GM19035 (cell line): ENCODE measurements at regions not wholly inside any gene's neighbourhood (a gene's known extent, or its start where the extent isn't known, plus 50 kb on each side); places are given as distances from the start of the nearest gene placed in this dataset.

ENCODE experiments used
- ATAC-seq: cut with Tn5 transposase; IDR thresholded peaks from one replicate; pipeline ENCODE4 v1.9.1; 2021; ENCODE audit not compliant: unreplicated experiment

GRCh38 chr10:83960125-83960524 is 179.2 kb upstream of the GHITM start:
- no peak for ATAC-seq

GRCh38 chr10:83961620-83962019 is 177.7 kb upstream of the GHITM start:
- ATAC-seq = no peak

- no peak for ATAC-seq
Observed at GRCh38 chr10:83963446-83963845, 175.9 kb upstream of the GHITM start.

- ATAC-seq = no peak
Observed at GRCh38 chr10:83965473-83965872, 173.8 kb upstream of the GHITM start.

DNA sequence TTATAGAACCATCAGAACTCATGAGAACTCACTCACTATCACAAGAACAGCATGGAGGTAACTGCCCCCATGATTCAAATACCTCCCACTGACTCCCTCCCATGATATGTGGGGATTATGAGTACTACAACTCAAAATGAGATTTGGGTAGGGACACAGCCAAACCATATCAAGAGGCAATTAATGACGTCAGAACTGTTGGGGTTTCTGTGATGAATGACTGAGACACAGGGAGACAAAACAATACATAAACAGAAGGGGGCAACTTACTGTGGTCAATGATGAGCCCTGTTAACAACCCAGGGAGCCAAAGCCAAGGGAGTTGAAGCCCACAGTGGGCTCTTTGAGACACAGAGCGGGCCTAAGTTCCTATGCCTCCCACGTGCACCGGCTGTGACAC is 171.3 kb upstream of the GHITM start:
- no peak for ATAC-seq

GRCh38 chr10:83978681-83979383 is 160.5 kb upstream of the GHITM start:
- ATAC-seq = no peak

- no peak for ATAC-seq
Observed at GRCh38 chr10:83982812-83983211, 156.5 kb upstream of the GHITM start.

- no peak for ATAC-seq
Observed at GRCh38 chr10:83983578-83984255, 155.6 kb upstream of the GHITM start.

GRCh38 chr10:83984256-83984640 is 155.1 kb upstream of the GHITM start:
- no peak for ATAC-seq

- no peak for ATAC-seq
Observed at GRCh38 chr10:83986800-83987199, 152.5 kb upstream of the GHITM start.

DNA sequence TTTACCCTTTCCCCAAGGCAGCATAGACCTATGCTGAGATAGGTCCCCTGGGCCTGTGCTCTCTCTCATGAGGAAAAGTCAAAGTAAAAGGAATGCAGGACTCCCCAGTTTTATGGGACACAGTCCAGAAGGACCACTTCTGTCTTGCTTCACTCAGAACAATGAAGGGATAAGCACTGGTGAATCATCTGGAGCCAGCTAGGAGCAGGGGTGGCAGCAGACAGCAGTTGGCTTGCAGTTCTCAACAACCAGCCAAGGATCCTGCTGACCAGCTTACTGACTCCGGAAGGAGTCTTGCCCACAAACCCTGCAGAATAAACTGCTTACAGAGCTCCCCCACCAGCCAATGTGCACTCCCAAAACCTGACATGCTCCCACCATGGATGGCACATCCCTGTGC is 152.1 kb upstream of the GHITM start:
- ATAC-seq = no peak

DNA sequence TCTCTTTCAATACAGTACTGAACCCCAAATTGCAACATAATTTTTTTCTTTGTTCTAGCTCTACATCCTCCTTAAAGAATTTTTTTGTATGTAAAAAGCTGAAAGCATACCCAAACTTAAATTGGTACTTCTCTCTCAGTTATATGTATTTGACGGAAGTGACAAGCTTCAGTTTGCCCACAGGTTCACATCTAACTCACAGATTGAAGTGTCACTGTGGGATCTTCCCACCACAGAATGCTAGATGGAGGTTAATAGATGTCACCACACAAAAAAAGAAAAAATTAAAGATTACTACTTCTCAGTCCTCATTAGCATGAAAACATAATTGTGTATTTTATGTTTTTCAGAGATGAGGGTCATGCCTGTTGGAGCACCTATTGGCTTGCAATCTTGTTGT is 150.9 kb upstream of the GHITM start:
- ATAC-seq = no peak

GRCh38 chr10:83990126-83990525 is 149.2 kb upstream of the GHITM start:
- ATAC-seq = peak; percentile 81

DNA sequence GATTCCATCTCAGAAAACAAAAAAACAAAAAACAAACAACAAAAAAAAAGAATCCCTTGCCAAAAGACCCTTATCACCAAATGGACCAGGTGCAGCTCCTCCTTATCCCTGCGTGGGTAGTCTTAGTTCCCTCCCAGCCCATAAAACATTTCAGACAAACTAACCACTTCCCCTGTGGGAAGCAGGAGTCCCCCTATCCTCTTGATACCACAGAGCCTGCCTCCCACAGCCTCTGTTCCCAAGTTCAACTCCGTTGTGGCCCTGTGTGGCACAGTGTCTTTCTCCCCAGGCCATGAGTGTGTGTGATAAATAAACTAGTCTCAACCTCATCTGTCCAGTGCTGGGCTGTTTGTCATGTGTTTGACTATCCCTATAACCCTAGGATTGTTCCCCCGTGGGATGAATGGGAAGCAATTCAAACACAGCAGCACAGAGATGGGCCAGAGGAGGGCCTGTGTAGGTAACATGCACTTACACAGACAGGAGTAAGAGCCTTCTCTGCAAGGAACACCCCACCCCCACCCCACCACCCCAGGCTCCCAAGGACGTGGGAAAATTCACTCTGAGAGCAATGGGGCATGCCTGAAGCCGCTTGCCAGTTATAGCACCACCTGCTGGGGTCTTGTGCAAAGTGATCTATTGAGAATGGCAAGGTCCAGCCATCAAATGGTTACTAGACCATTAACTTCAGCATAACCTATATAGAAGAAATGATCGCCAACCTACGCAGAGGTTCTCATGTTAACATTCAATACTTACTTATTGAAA is 147.1 kb upstream of the GHITM start:
- peak; percentile 50 for ATAC-seq

GRCh38 chr10:83994325-83994724 is 145.0 kb upstream of the GHITM start:
- no peak for ATAC-seq

GRCh38 chr10:83995738-83996331 is 143.5 kb upstream of the GHITM start:
- ATAC-seq = no peak

GRCh38 chr10:84004221-84004620 is 135.1 kb upstream of the GHITM start:
- ATAC-seq = no peak

DNA sequence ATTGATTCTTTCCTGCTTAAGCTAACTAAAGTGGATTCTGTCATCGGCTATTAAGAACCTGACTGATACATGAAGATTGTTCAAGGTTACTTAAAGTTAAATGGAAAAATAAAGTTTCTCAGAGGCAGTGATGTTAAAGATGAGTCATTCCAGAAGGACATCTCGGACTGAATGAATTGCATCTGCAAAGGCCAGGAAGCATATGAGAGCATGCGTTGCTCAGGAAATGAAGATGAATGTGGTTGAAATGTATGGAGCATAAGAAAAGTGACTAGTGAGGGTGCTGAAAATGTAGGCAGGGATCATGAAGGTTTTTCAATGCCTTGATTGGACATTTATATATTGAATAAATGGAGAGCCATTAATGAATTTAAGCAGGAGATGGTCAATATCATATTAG is 133.9 kb upstream of the GHITM start:
- no peak for ATAC-seq

DNA sequence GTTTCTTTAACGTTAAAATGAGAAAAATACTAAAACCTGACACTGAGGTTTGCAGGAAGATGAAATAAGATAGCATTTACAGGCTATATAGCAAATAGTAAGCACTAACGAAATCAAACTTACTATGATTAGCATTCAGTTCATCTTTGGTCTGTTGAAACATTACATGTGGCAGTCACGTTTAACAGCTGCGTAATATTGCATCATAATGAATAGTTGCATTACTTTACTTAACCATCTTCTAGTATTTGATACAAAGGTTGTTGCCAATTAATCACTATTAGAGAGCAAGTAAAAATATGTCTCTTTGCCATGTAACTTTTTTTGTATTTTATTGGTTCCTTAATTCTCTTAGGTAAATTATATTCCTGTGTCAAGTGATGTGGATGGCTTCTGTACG is 131.8 kb upstream of the GHITM start:
- ATAC-seq = no peak

DNA sequence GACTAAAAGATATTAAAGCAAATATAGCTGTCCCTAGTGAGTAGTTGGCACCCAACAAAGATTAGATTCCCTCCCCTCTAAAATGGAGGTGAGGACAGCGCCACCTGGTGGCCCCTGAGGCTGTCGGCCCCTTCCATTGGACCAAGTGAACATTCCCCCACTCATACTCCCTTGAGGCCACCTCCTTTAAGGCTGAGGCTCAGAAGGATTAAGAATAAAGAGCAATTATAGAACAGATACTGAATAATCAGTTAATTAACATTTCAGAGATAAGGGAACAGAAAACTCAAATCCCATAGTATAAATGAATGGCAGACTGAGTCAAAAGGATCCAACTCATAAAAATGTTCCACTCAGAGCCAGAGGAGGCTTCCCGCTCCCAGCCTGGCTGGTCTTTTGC is 130.4 kb upstream of the GHITM start:
- peak; percentile 58 for ATAC-seq

- ATAC-seq = no peak
Observed at GRCh38 chr10:84012431-84012830, 126.9 kb upstream of the GHITM start.
